GM21737 (cell line): ENCODE measurements at regions not wholly inside any gene's neighbourhood (a gene's known extent, or its start where the extent isn't known, plus 50 kb on each side); places are given as distances from the start of the nearest gene placed in this dataset.
"Not testable (repeated sequence)": the region's sequence is repeated elsewhere in the genome, so short reads cannot be mapped to it uniquely, and the experiment has no call there.

ENCODE experiments used
- ATAC-seq: cut with Tn5 transposase; IDR thresholded peaks from one replicate; pipeline ENCODE4 v1.9.1; 2021; ENCODE audit warnings: mild to moderate bottlenecking, moderate library complexity; ENCODE audit not compliant: unreplicated experiment

DNA sequence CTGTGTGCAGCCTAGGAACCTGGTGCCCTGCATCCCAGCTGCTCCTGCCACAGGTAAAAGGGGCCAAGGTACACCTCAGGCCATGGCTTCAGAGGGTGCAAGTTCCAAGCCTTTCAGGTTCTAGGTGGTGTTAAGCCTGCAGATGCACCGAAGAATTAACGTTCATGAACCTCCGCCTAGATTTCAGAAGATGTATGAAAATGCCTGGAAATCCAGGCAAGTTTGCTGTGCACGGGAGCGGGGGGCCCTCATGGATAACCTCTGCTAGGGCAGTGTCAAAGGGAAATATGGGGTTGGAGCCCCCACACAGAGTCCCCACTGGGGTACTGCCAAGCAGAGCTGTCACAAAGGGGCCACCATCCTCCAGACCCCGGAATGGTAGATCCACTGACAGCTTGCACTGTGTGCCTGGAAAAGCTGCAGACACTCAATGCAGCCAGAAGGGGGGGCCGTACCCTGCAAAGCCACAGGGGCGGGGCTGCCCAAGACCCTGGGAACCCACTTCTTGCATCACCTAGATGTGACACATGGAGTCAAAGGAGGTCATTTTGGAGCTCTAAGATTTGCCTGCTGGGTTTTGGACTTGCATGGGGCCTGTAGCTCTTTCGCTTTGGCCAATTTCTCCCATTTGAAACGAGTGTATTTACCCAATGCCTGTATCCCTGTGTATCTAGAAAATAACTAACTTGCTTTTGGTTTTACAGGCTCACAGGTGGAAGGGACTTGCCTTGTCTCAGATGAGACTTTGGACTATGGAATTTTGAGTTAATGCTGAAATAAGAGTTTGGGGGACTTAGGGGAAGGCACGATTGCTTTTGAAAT lies 145.2 kb upstream of the C1QTNF3 start:
- not testable (repeated sequence) for ATAC-seq

GRCh38 chr5:34189246-34189645 lies 146.2 kb upstream of the C1QTNF3 start:
- ATAC-seq: not testable (repeated sequence)

DNA sequence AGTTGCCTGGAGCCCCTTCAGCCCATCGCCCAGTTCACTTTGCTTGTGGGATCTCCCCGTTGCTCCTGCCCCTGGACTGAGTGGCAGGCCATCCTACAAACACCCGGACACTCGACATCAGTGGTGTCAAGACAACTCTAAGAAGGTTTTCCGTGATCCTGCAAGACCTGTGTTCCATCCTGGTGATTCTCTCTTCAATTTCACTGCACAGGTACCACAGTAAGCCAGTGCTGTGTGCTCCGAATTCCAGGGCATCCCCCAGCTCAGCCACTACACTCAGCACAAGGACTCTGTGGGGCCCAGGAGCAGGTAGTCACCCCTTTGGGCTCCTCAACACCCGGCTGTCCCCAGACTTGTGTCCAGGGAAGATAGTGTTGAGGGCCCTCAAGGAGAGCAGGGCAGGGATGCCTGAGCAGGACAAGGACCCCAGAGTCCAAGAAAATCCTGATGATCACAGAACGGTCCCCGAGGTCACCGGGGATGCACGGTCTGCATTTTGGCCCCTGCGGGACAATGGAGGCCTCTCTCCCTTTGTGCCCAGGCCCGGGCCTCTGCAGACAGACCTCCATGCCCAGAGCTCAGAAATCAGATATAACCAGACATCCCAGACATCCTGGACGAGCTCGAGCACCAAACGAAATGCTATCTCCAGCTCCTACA lies 146.9 kb upstream of the C1QTNF3 start:
- not testable (repeated sequence) for ATAC-seq

GRCh38 chr5:34190466-34190865 lies 147.5 kb upstream of the C1QTNF3 start:
- not testable (repeated sequence) for ATAC-seq

DNA sequence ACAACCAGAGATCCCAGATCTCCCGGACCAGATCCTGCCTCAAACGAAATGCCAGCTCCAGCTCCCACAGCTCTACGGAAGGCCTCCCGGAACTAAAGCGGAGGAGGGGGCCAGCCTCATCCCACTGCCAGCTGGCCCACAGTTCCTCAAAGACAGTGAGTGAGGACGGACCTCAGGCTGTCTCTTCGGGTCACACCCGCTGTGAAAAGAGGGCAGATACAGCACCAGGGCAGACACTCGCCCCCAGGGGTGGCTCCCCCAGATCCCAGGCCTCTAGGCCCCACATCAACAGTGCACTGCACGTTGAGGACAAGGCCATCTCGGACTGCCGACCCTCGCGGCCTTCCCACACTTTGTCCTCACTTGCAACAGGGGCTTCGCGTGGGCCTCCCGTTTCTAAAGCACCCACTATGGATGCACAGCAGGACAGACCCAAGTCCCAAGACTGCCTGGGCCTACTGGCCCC lies 148.3 kb upstream of the C1QTNF3 start:
- not testable (repeated sequence) for ATAC-seq

DNA sequence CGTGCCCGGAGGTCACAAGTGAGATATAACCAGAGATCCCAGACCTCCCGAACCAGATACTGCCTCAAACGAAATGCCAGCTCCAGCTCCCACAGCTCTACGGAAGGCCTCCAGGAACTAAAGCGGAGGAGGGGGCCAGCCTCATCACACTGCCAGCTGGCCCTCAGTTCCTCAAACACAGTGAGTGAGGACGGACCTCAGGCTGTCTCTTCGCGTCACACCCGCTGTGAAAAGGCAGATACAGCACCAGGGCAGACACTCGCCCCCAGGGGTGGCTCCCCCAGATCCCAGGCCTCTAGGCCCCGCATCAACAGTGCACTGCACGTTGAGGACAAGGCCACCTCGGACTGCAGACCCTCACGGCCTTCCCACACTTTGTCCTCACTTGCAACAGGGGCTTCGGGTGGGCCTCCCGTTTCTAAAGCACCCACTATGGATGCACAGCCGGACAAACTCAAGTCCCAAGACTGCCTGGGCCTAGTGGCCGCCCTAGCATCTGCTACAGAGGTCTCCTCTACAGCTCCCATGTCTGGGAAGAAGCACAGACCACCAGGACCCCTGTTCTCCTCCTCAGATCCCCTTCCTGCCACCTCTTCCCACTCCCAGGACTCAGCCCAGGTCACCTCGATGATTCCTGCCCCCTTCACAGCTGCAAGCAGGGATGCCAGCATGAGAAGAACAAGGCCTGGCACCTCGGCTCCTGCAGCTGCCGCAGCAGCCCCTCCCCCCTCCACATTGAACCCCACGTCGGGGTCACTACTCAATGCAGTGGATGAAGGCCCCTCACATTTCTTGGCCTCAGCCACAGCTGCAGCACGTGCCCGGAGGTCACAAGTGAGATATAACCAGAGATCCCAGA lies 149.3 kb upstream of the C1QTNF3 start:
- not testable (repeated sequence) for ATAC-seq

DNA sequence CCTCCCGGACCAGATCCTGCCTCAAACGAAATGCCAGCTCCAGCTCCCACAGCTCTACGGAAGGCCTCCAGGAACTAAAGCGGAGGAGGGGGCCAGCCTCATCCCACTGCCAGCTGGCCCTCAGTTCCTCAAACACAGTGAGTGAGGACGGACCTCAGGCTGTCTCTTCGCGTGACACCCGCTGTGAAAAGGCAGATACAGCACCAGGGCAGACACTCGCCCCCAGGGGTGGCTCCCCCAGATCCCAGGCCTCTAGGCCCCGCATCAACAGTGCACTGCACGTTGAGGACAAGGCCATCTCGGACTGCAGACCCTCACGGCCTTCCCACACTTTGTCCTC lies 149.9 kb upstream of the C1QTNF3 start:
- ATAC-seq: not testable (repeated sequence)

DNA sequence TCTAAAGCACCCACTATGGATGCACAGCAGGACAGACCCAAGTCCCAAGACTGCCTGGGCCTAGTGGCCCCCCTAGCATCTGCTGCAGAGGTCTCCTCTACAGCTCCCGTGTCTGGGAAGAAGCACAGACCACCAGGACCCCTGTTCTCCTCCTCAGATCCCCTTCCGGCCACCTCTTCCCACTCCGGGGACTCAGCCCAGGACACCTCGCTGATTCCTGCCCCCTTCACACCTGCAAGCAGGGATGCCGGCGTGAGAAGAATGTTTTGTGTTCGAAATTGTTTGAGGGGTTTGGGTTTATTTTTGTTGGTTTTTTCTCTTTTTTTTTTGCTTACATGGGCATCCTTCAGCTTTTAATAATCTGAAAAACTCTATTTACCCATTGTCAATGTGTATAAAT lies 150.3 kb upstream of the C1QTNF3 start:
- ATAC-seq: not testable (repeated sequence)

GRCh38 chr5:34193804-34194203 lies 150.8 kb upstream of the C1QTNF3 start:
- ATAC-seq: not testable (repeated sequence)

DNA sequence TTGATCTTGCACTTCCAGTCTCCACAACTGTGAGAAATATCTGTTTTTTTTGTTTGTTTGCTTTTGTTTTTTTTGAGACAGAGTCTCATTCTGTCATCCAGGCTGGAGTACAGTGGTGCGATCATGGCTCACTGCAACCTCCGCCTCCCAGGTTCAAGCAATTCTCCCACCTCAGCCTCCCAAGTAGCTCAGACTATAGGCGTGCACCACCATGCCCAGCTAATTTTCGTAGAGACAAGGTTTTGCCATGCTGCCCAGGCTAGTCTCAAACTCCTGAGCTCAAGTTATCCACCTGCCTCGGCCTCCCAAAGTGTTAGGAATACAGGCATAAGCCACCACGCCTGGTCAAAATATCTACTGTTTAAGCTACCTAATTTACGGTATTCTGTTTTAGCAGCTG lies 153.1 kb upstream of the C1QTNF3 start:
- not testable (repeated sequence) for ATAC-seq

GRCh38 chr5:34205347-34205746 lies 162.3 kb upstream of the C1QTNF3 start:
- not testable (repeated sequence) for ATAC-seq

- ATAC-seq: not testable (repeated sequence)
These were observed 174.4 kb upstream of the C1QTNF3 start for GRCh38 chr5:34217386-34217785.

GRCh38 chr5:34221329-34222073 lies 178.5 kb upstream of the C1QTNF3 start:
- ATAC-seq: not testable (repeated sequence)

GRCh38 chr5:34223158-34223557 lies 180.1 kb upstream of the C1QTNF3 start:
- not testable (repeated sequence) for ATAC-seq

GRCh38 chr5:34230402-34230801 lies 187.4 kb upstream of the C1QTNF3 start:
- ATAC-seq: not testable (repeated sequence)

DNA sequence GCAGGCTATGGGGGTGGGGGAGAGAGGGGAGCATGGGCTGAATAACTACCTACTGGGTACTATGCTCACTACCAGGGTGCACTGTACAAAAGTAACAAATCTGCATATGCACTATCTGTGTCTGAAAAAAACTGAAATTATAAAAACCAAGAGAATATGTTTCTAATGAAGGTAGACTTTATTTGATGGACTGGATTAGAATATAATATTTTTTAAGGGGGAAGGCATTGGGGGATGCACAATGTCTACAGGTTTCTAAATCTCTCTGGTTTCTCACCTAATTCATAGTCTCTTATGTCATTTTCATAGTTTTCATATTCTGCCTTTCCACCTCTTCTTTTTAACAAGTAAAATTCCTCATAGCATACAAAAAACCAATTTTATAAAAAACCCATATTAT lies 200.8 kb upstream of the C1QTNF3 start:
- ATAC-seq: not testable (repeated sequence)

- peak; percentile 37 for ATAC-seq
These were observed 201.4 kb upstream of the C1QTNF3 start for GRCh38 chr5:34244281-34245031.

DNA sequence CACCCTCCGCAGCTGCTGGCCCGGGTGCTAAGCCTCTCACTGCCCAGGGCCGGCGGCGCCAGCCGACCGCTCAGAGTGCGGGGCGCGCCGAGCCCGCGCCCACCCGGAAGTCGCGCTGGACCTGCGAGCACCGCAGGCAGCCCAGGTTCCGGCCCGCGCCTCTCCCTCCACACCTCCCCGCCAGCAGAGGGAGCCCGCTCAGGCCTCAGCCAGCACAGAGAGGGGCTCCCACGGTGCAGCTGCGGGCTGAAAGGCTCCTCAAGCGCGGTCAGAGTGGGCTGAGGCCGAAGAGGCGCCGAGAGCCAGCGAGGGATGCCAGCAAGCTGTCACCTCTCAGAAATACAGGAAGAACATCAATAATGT lies 202.0 kb upstream of the C1QTNF3 start:
- ATAC-seq: peak; percentile 82

GRCh38 chr5:34245813-34246212 lies 202.8 kb upstream of the C1QTNF3 start:
- not testable (repeated sequence) for ATAC-seq

DNA sequence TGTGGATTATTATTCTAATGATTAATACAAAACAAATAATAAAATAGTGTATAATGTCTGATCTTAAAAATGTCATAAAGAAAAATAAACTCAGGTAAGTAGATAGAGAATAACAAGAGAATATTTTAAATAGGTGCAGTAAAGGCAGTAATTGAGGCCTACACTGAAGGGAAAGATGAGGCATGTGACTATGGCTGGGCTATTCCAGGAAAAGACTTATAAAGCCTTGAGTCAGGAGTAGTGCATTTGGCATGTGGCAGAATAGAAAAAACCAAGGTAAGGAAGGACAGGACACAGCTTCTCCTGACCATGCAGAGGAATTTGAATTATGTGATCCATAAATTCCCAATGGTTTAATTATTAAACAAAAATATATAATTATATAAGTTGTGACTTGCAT lies 215.6 kb upstream of the C1QTNF3 start:
- ATAC-seq: not testable (repeated sequence)
